Mesothelial cell of epicardium (in vitro differentiated cells): ENCODE measurements at regions not wholly inside any gene's neighbourhood (a gene's known extent, or its start where the extent isn't known, plus 50 kb on each side); places are given as distances from the start of the nearest gene placed in this dataset.

Experiments used
- DNase-seq, 2 experiments: peaks; one replicate each; pipeline ENCODE4 v3.0.0; 2021; ENCODE audit warnings: low spot score in 2 of 2; ENCODE audit not compliant: unreplicated experiment in 2 of 2
- H3K27ac Mint-ChIP-seq: 2 replicates; pipeline ENCODE4 v1.8.0; 2021; ENCODE audit warnings: mixed read lengths
- H3K27me3 Mint-ChIP-seq: 2 replicates; pipeline ENCODE4 v1.8.0; 2021; ENCODE audit warnings: low read depth, mixed read lengths
- H3K36me3 Mint-ChIP-seq: 2 replicates; pipeline ENCODE4 v1.8.0; 2021; ENCODE audit warnings: mixed read lengths
- H3K4me1 Mint-ChIP-seq: 2 replicates; pipeline ENCODE4 v1.8.0; 2021; ENCODE audit warnings: mixed read lengths
- H3K4me3 Mint-ChIP-seq: 2 replicates; pipeline ENCODE4 v1.8.0; 2021; ENCODE audit warnings: mild to moderate bottlenecking, moderate library complexity, mixed read lengths
- H3K9me3 Mint-ChIP-seq: 2 replicates; pipeline ENCODE4 v1.8.0; 2021; ENCODE audit warnings: mixed read lengths
- CTCF ChIP-seq: fragments of 200-600 bp; sonication (generic); IDR thresholded peaks from one replicate; pipeline ENCODE4 v1.5.0; 2021; ENCODE audit warnings: antibody characterized with exemption; ENCODE audit not compliant: unreplicated experiment

GRCh38 chr13:89027694-89028306 is 1356.6 kb downstream of the SLITRK5 start:
- no peaks in the 10 kb centered on the region for H3K36me3 Mint-ChIP-seq
- H3K9me3 Mint-ChIP-seq = peaks cover 46% of the 10 kb centered on the region
- H3K4me1 Mint-ChIP-seq = no peaks in the 10 kb centered on the region
- TF ChIP-seq CTCF = no peak
- H3K27me3 Mint-ChIP-seq = no peaks in the 10 kb centered on the region
- DNase-seq = no peak
- H3K4me3 Mint-ChIP-seq = no peak overlapping the region
- no peak overlapping the region for H3K27ac Mint-ChIP-seq

- DNase-seq = no peak
- no peak overlapping the region for H3K27ac Mint-ChIP-seq
- no peak for TF ChIP-seq CTCF
- peaks cover 44% of the 10 kb centered on the region for H3K9me3 Mint-ChIP-seq
- no peak overlapping the region for H3K4me3 Mint-ChIP-seq
- H3K27me3 Mint-ChIP-seq = no peaks in the 10 kb centered on the region
- H3K4me1 Mint-ChIP-seq = no peaks in the 10 kb centered on the region
- peaks cover 7% of the 10 kb centered on the region for H3K36me3 Mint-ChIP-seq
These were observed 1357.9 kb downstream of the SLITRK5 start for GRCh38 chr13:89029062-89029461.

- H3K27me3 Mint-ChIP-seq = no peaks in the 10 kb centered on the region
These were observed 1362.8 kb downstream of the SLITRK5 start for GRCh38 chr13:89034015-89034414.

GRCh38 chr13:89052699-89053098 is 1381.5 kb downstream of the SLITRK5 start:
- Mint-ChIP-seq H3K27ac (no peak overlapping the region), H3K27me3 (no peaks in the 10 kb centered on the region), H3K4me1 (no peaks in the 10 kb centered on the region), H3K36me3 (no peaks in the 10 kb centered on the region), H3K4me3 (no peak overlapping the region), H3K9me3 (peaks cover 19% of the 10 kb centered on the region)
- no peak for DNase-seq
- TF ChIP-seq CTCF = no peak

More at GRCh38 chr13:89034015-89034414, 1362.8 kb downstream of the SLITRK5 start:
- Mint-ChIP-seq H3K9me3 (peaks cover 46% of the 10 kb centered on the region), H3K27ac (no peak overlapping the region), H3K4me3 (no peak overlapping the region), H3K4me1 (no peaks in the 10 kb centered on the region), H3K36me3 (peaks cover 9% of the 10 kb centered on the region)
- DNase-seq = no peak
- no peak for TF ChIP-seq CTCF

GRCh38 chr13:89053418-89053817 is 1382.2 kb downstream of the SLITRK5 start:
- Mint-ChIP-seq H3K4me1 (no peaks in the 10 kb centered on the region), H3K27ac (no peak overlapping the region), H3K36me3 (no peaks in the 10 kb centered on the region), H3K4me3 (no peak overlapping the region), H3K27me3 (no peaks in the 10 kb centered on the region), H3K9me3 (peaks cover 24% of the 10 kb centered on the region)
- TF ChIP-seq CTCF = no peak
- no peak for DNase-seq

- Mint-ChIP-seq H3K36me3 (no peaks in the 10 kb centered on the region), H3K4me3 (no peak overlapping the region), H3K4me1 (no peaks in the 10 kb centered on the region), H3K27me3 (no peaks in the 10 kb centered on the region), H3K27ac (no peak overlapping the region), H3K9me3 (peaks cover 40% of the 10 kb centered on the region)
- DNase-seq = no peak
- no peak for TF ChIP-seq CTCF
These were observed 1386.1 kb downstream of the SLITRK5 start for GRCh38 chr13:89057274-89057673.
